Breast epithelium (tissue), 3 donors: ENCODE measurements at regions not wholly inside any gene's neighbourhood (a gene's known extent, or its start where the extent isn't known, plus 50 kb on each side); places are given as distances from the start of the nearest gene placed in this dataset.

Experiments
- POLR2A ChIP-seq: fragments of 450-650 bp; IDR thresholded peaks from one replicate; pipeline ENCODE4 v1.6.1; 2016; ENCODE audit warnings: antibody characterized with exemption, mild to moderate bottlenecking, moderate library complexity
- POLR2AphosphoS5 ChIP-seq, 3 donors: sonication (generic); formaldehyde crosslinking; IDR thresholded peaks; one replicate each; pipeline ENCODE4 v1.6.1; 2017; ENCODE audit warnings: antibody characterized with exemption in 3 of 3
- TF ChIP-seq, protein P1 (sequence below), 3 donors: fragments of 450-650 bp; IDR thresholded peaks; one replicate each; pipeline ENCODE4 v1.5.1; 2016 to 2017; ENCODE audit warnings: antibody characterized with exemption in 3 of 3, mild to moderate bottlenecking in 3 of 3, moderate library complexity in 3 of 3

DNA sequence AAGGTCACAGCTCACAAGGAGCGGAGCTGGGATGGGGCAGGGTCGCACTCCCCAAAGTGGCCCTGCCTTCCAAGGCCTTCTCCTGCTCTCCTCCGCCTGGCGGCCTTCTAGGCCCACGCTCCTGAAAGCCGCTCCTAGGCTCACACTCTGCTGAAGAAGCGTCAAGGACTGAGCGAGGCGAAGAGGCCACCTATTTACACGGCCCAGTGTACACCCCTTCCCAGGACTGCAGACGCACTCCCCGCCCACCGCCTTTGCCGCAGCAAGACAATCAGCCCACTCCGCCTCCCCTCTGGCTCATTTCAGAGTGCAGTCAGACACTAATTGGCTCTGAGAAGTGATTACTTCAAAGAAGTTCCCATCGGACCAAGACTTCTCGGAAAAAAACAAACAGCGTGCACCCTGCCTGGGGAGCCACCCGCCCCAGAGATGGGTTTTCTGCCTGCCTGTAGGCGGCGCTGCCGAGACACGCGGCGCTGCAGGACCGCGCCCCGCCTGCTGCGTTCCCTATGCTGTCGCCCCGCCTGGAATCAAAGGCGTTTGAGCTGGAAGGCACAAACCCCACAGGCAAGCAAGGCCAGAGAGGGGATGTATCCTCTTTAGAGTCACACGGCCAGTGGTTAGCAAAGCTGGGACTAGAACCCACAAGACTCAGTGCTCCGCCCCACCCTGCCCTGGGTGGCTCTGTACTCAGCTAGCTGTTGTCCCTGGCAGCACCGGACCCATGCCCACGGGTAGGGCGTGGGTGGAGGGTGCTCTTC lies 414.8 kb downstream of the BUD13 start:
- TF ChIP-seq, protein P1, sequence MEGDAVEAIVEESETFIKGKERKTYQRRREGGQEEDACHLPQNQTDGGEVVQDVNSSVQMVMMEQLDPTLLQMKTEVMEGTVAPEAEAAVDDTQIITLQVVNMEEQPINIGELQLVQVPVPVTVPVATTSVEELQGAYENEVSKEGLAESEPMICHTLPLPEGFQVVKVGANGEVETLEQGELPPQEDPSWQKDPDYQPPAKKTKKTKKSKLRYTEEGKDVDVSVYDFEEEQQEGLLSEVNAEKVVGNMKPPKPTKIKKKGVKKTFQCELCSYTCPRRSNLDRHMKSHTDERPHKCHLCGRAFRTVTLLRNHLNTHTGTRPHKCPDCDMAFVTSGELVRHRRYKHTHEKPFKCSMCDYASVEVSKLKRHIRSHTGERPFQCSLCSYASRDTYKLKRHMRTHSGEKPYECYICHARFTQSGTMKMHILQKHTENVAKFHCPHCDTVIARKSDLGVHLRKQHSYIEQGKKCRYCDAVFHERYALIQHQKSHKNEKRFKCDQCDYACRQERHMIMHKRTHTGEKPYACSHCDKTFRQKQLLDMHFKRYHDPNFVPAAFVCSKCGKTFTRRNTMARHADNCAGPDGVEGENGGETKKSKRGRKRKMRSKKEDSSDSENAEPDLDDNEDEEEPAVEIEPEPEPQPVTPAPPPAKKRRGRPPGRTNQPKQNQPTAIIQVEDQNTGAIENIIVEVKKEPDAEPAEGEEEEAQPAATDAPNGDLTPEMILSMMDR (IDR thresholded peaks at IDR 0.05), result no peak
- TF ChIP-seq POLR2A, result no peak
- TF ChIP-seq POLR2AphosphoS5 (IDR thresholded peaks at IDR 0.05), result no peak
